Neural progenitor cell (in vitro differentiated cells): ENCODE measurements at regions not wholly inside any gene's neighbourhood (a gene's known extent, or its start where the extent isn't known, plus 50 kb on each side); places are given as distances from the start of the nearest gene placed in this dataset.

ENCODE experiments used
- DNase-seq: peaks from one replicate; pipeline ENCODE4 v3.0.0-alpha.2; 2016; ENCODE audit warnings: low spot score
- H2AFZ ChIP-seq: fragments of 200-600 bp; sonication (generic); replicated peaks from 2 replicates; pipeline ENCODE4 v1.6.1; 2016; ENCODE audit warnings: antibody characterized with exemption
- H3F3A ChIP-seq: fragments of 200-600 bp; sonication (generic); 2 replicates; pipeline ENCODE4 v1.6.1; 2016; ENCODE audit warnings: antibody characterized with exemption, low read depth
- H3K27ac ChIP-seq: fragments of 200-600 bp; sonication (generic); 2 replicates; pipeline ENCODE4 v1.5.1; 2016; ENCODE audit warnings: mild to moderate bottlenecking
- H3K27me3 ChIP-seq: fragments of 200-600 bp; sonication (generic); 2 replicates; pipeline ENCODE4 v1.6.1; 2016; ENCODE audit warnings: mild to moderate bottlenecking, moderate library complexity
- H3K36me3 ChIP-seq: fragments of 200-600 bp; sonication (generic); 2 replicates; pipeline ENCODE4 v1.5.1; 2016
- H3K4me1 ChIP-seq: fragments of 200-600 bp; sonication (generic); 2 replicates; pipeline ENCODE4 v1.6.1; 2016; ENCODE audit warnings: mixed run types
- H3K4me2 ChIP-seq: fragments of 200-600 bp; sonication (generic); 2 replicates; pipeline ENCODE4 v1.6.1; 2016
- H3K4me3 ChIP-seq: fragments of 200-600 bp; sonication (generic); 2 replicates; pipeline ENCODE4 v1.5.1; 2016
- H3K79me2 ChIP-seq: fragments of 200-600 bp; sonication (generic); 2 replicates; pipeline ENCODE4 v1.6.1; 2016; ENCODE audit warnings: low read depth
- H3K9ac ChIP-seq: fragments of 200-600 bp; sonication (generic); 2 replicates; pipeline ENCODE4 v1.6.1; 2016
- H3K9me3 ChIP-seq: fragments of 200-600 bp; sonication (generic); 2 replicates; pipeline ENCODE4 v1.5.1; 2016; ENCODE audit warnings: low read depth
- H4K20me1 ChIP-seq: fragments of 200-600 bp; sonication (generic); 2 replicates; pipeline ENCODE4 v1.6.1; 2016; ENCODE audit warnings: low read depth
- H3K27ac Mint-ChIP-seq: 3 replicates; pipeline ENCODE4 v1.8.0; 2021; ENCODE audit warnings: mixed read lengths
- H3K27me3 Mint-ChIP-seq: 2 replicates; pipeline ENCODE4 v1.8.0; 2022; ENCODE audit warnings: low read depth, mild to moderate bottlenecking, inconsistent platforms, moderate library complexity, mixed read lengths; ENCODE audit not compliant: insufficient read depth
- H3K36me3 Mint-ChIP-seq: 3 replicates; pipeline ENCODE4 v1.8.0; 2021; ENCODE audit warnings: mixed read lengths
- H3K4me1 Mint-ChIP-seq: 3 replicates; pipeline ENCODE4 v1.8.0; 2021; ENCODE audit warnings: mixed read lengths
- H3K4me3 Mint-ChIP-seq: 3 replicates; pipeline ENCODE4 v1.8.0; 2021; ENCODE audit warnings: mild to moderate bottlenecking, moderate library complexity, mixed read lengths
- H3K9me3 Mint-ChIP-seq: 3 replicates; pipeline ENCODE4 v1.8.0; 2020; ENCODE audit warnings: mixed read lengths
- CTCF ChIP-seq: fragments of 200-600 bp; sonication (generic); IDR thresholded peaks from 2 replicates; pipeline ENCODE4 v1.5.1; 2017; ENCODE audit warnings: antibody characterized with exemption, mild to moderate bottlenecking
- EZH2 ChIP-seq: fragments of 200-600 bp; sonication (generic); IDR thresholded peaks from 2 replicates; pipeline ENCODE4 v1.6.1; 2017; ENCODE audit warnings: antibody characterized with exemption, mild to moderate bottlenecking, moderate library complexity
- EZH2phosphoT487 ChIP-seq: fragments of 200-600 bp; sonication (generic); IDR thresholded peaks from 2 replicates; pipeline ENCODE4 v1.6.1; 2017; ENCODE audit warnings: antibody characterized with exemption

- Histone ChIP-seq H3K9ac (no peak overlapping the region), H2AFZ (no peak overlapping the region), H3K27ac (no peak overlapping the region), H3K79me2 (no peaks in the 10 kb centered on the region), H3K36me3 (no peaks in the 10 kb centered on the region), H3K9me3 (no peaks in the 10 kb centered on the region), H3K27me3 (no peaks in the 10 kb centered on the region), H3F3A (no peaks in the 10 kb centered on the region), H3K4me3 (no peak overlapping the region), H3K4me1 (no peaks in the 10 kb centered on the region), H4K20me1 (no peaks in the 10 kb centered on the region), H3K4me2 (no peak overlapping the region)
- Mint-ChIP-seq H3K36me3 (no peaks in the 10 kb centered on the region), H3K9me3 (peaks cover 4% of the 10 kb centered on the region), H3K4me3 (no peak overlapping the region), H3K27ac (no peak overlapping the region), H3K4me1 (no peaks in the 10 kb centered on the region), H3K27me3 (peaks cover 2% of the 10 kb centered on the region)
- TF ChIP-seq CTCF (no peak), EZH2phosphoT487 (no peak), EZH2 (no peak)
- no peak for DNase-seq
These were observed 819.1 kb downstream of the TRIML1 start for GRCh38 chr4:188958346-188958745.

GRCh38 chr4:188959424-188959823 is 820.2 kb downstream of the TRIML1 start:
- Mint-ChIP-seq H3K4me1 (no peaks in the 10 kb centered on the region), H3K4me3 (no peak overlapping the region), H3K27me3 (peaks cover 2% of the 10 kb centered on the region), H3K36me3 (no peaks in the 10 kb centered on the region), H3K9me3 (peaks cover 4% of the 10 kb centered on the region), H3K27ac (no peak overlapping the region)
- no peaks in the 10 kb centered on the region for H3K4me1 ChIP-seq
- H3K36me3 ChIP-seq: peaks cover under 1% of the 10 kb centered on the region
- H3K79me2 ChIP-seq: no peaks in the 10 kb centered on the region
- H3F3A ChIP-seq: no peaks in the 10 kb centered on the region
- no peak overlapping the region for H3K27ac ChIP-seq
- H3K4me2 ChIP-seq: no peak overlapping the region
- TF ChIP-seq EZH2: no peak
- TF ChIP-seq EZH2phosphoT487: no peak
- no peak for TF ChIP-seq CTCF
- no peaks in the 10 kb centered on the region for H3K9me3 ChIP-seq
- no peak overlapping the region for H3K9ac ChIP-seq
- H2AFZ ChIP-seq: peak overlapping the region; percentile 87
- DNase-seq: no peak
- no peak overlapping the region for H3K4me3 ChIP-seq
- no peaks in the 10 kb centered on the region for H4K20me1 ChIP-seq
- H3K27me3 ChIP-seq: no peaks in the 10 kb centered on the region

- Histone ChIP-seq H3K9me3 (no peaks in the 10 kb centered on the region), H3F3A (no peaks in the 10 kb centered on the region), H3K79me2 (no peaks in the 10 kb centered on the region), H3K27me3 (no peaks in the 10 kb centered on the region), H3K27ac (no peak overlapping the region), H3K4me3 (no peak overlapping the region), H3K4me1 (no peaks in the 10 kb centered on the region), H4K20me1 (no peaks in the 10 kb centered on the region), H3K9ac (no peak overlapping the region), H3K4me2 (no peak overlapping the region), H2AFZ (no peak overlapping the region), H3K36me3 (peaks cover 3% of the 10 kb centered on the region)
- TF ChIP-seq CTCF (no peak), EZH2phosphoT487 (no peak), EZH2 (no peak)
- DNase-seq: no peak
- no peaks in the 10 kb centered on the region for H3K27me3 Mint-ChIP-seq
- H3K4me3 Mint-ChIP-seq: no peak overlapping the region
- no peak overlapping the region for H3K27ac Mint-ChIP-seq
- H3K9me3 Mint-ChIP-seq: peaks cover 6% of the 10 kb centered on the region
- H3K36me3 Mint-ChIP-seq: no peaks in the 10 kb centered on the region
- H3K4me1 Mint-ChIP-seq: no peaks in the 10 kb centered on the region
These were observed 821.3 kb downstream of the TRIML1 start for GRCh38 chr4:188960411-188961093.
